ENCODE measurements at regions not wholly inside any gene's neighbourhood (a gene's known extent, or its start where the extent isn't known, plus 50 kb on each side); places are given as distances from the start of the nearest gene placed in this dataset.

GRCh38 chr20:1776681-1777475 is 118.3 kb upstream of the SIRPA start:
- Histone ChIP-seq H3K36me3 (ENCODE audit: control insufficient read depth, insufficient read depth, low read length) (no peaks in the 10 kb centered on the region), H3K9me3 (no peaks in the 10 kb centered on the region), H3K4me3 (ENCODE audit: low read depth, low read length) (peak overlapping the region; percentile 47), H3K27me3 (replicated peaks; ENCODE audit: control insufficient read depth, insufficient read depth, low read length) (no peaks in the 10 kb centered on the region), H3K4me1 (peaks cover 18% of the 10 kb centered on the region; the same call in 1 of the 2 replicates)
- peak; percentile 88 to 94 for DNase-seq
- ChIA-PET CTCF (interaction anchor here (0.5 to 1.8 kb wide), 31 partner anchors 8 to 540 kb away, joined by 3 to 28 read pairs (median 4); no protein-coding TSS in a partner anchor), POLR2A (interaction anchor here (0.6 to 0.7 kb wide), 3 partner anchors 74 to 377 kb away, joined by 3 to 5 read pairs (median 5); no protein-coding TSS in a partner anchor)
- BruUV-seq (replicated peaks), result TSS peak; percentile 68
- peak; percentile 82 to 90 for TF ChIP-seq CTCF (IDR thresholded peaks at IDR 0.05; ENCODE audit: insufficient read depth in 1 of 2, low read depth in 1 of 2, low read length in 1 of 2, severe bottlenecking in 1 of 2, unreplicated experiment in 1 of 2)
- peak overlapping the region; percentile 69 for H3K4me3 Mint-ChIP-seq (ENCODE audit: unreplicated experiment)
- no peaks in the 10 kb centered on the region for H3K9me3 Mint-ChIP-seq (ENCODE audit: unreplicated experiment)
- peaks cover 21% of the 10 kb centered on the region for H3K4me1 Mint-ChIP-seq (ENCODE audit: low read depth, unreplicated experiment)
- H3K27ac Mint-ChIP-seq (ENCODE audit: unreplicated experiment), result peak overlapping the region; percentile 51
- intact Hi-C loops (cut with micrococcal nuclease; ENCODE audit: unreplicated experiment), result loop anchor here (1.0 kb wide), 2 partner anchors 13 to 23 kb away; no protein-coding TSS in a partner anchor
- peaks cover 6% of the 10 kb centered on the region for H3K27me3 Mint-ChIP-seq (ENCODE audit: insufficient read depth, unreplicated experiment)
- H3K36me3 Mint-ChIP-seq (ENCODE audit: insufficient read depth, unreplicated experiment), result no peaks in the 10 kb centered on the region

- H3K4me3 Mint-ChIP-seq (ENCODE audit: unreplicated experiment), result no peak overlapping the region
- peaks cover 21% of the 10 kb centered on the region for H3K4me1 Mint-ChIP-seq (ENCODE audit: low read depth, unreplicated experiment)
- POLR2A ChIA-PET, result no interaction called here
- CTCF ChIA-PET, result no interaction called here
- no peak overlapping the region for H3K27ac Mint-ChIP-seq (ENCODE audit: unreplicated experiment)
- BruUV-seq (replicated peaks), result no TSS peak
- H3K27me3 Mint-ChIP-seq (ENCODE audit: insufficient read depth, unreplicated experiment), result peaks cover 2% of the 10 kb centered on the region
- DNase-seq, result no peak
- H3K27me3 ChIP-seq (replicated peaks; ENCODE audit: control insufficient read depth, insufficient read depth, low read length), result no peaks in the 10 kb centered on the region
- no peaks in the 10 kb centered on the region for H3K36me3 ChIP-seq (ENCODE audit: control insufficient read depth, insufficient read depth, low read length)
- no peak for TF ChIP-seq CTCF (IDR thresholded peaks at IDR 0.05; ENCODE audit: insufficient read depth in 1 of 2, low read depth in 1 of 2, low read length in 1 of 2, severe bottlenecking in 1 of 2, unreplicated experiment in 1 of 2)
- H3K9me3 Mint-ChIP-seq (ENCODE audit: unreplicated experiment), result no peaks in the 10 kb centered on the region
- H3K9me3 ChIP-seq, result no peaks in the 10 kb centered on the region
- no peaks in the 10 kb centered on the region for H3K36me3 Mint-ChIP-seq (ENCODE audit: insufficient read depth, unreplicated experiment)
- H3K4me3 ChIP-seq (ENCODE audit: low read depth, low read length), result no peak overlapping the region
- intact Hi-C loops (cut with micrococcal nuclease; ENCODE audit: unreplicated experiment), result no loop called here
- peaks cover 18% of the 10 kb centered on the region; the same call in 1 of the 2 replicates for H3K4me1 ChIP-seq
Observed at GRCh38 chr20:1775117-1775516, 117.5 kb upstream of the SIRPG start.

- Mint-ChIP-seq H3K27ac (ENCODE audit: unreplicated experiment) (no peak overlapping the region), H3K4me3 (ENCODE audit: unreplicated experiment) (no peak overlapping the region), H3K36me3 (ENCODE audit: insufficient read depth, unreplicated experiment) (no peaks in the 10 kb centered on the region), H3K9me3 (ENCODE audit: unreplicated experiment) (no peaks in the 10 kb centered on the region), H3K27me3 (ENCODE audit: insufficient read depth, unreplicated experiment) (no peaks in the 10 kb centered on the region), H3K4me1 (ENCODE audit: low read depth, unreplicated experiment) (peaks cover 21% of the 10 kb centered on the region)
- BruUV-seq (replicated peaks), result no TSS peak
- no peaks in the 10 kb centered on the region for H3K36me3 ChIP-seq (ENCODE audit: control insufficient read depth, insufficient read depth, low read length)
- H3K27me3 ChIP-seq (replicated peaks; ENCODE audit: control insufficient read depth, insufficient read depth, low read length), result no peaks in the 10 kb centered on the region
- H3K9me3 ChIP-seq, result no peaks in the 10 kb centered on the region
- no peak for DNase-seq
- ChIA-PET POLR2A (no interaction called here), CTCF (no interaction called here)
- H3K4me1 ChIP-seq, result peaks cover 18% of the 10 kb centered on the region; the same call in 1 of the 2 replicates
- H3K4me3 ChIP-seq (ENCODE audit: low read depth, low read length), result no peak overlapping the region
- intact Hi-C loops (cut with micrococcal nuclease; ENCODE audit: unreplicated experiment), result no loop called here
- no peak for TF ChIP-seq CTCF (IDR thresholded peaks at IDR 0.05; ENCODE audit: insufficient read depth in 1 of 2, low read depth in 1 of 2, low read length in 1 of 2, severe bottlenecking in 1 of 2, unreplicated experiment in 1 of 2)
Observed at GRCh38 chr20:1774479-1774878, 116.9 kb upstream of the SIRPG start.
